ENCODE measurements at regions not wholly inside any gene's neighbourhood (a gene's known extent, or its start where the extent isn't known, plus 50 kb on each side); places are given as distances from the start of the nearest gene placed in this dataset.
"Not testable (repeated sequence)": the region's sequence is repeated elsewhere in the genome, so short reads cannot be mapped to it uniquely, and the experiment has no call there.

DNA sequence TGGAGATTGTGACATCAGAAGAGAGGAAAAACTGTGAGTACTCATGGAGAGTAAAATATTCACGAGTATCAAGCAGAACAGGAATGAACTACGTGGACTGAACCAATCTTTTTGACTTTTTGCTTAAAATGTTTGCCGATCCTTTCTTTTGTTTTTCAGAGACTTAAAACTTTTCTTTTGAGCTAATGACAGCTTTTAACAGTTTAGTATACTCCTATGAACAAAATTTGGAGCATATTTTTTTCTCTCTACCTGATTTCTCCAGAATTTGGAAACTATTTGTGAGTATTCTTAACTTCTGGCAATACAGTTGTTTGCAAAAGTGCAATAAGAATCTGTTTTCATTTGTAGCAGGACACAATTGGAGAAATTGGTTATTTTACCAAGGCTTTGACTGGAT, 786.3 kb downstream of the SORCS1 start:
- Histone ChIP-seq H3K27ac (ENCODE audit: low read depth, low read length) (no peak overlapping the region), H3K9me3 (ENCODE audit: control insufficient read depth in 2 of 3, low read length in 3 of 3) (no peaks in the 10 kb centered on the region), H3K4me3 (ENCODE audit: low read length) (no peak overlapping the region), H3K4me1 (ENCODE audit: control insufficient read depth in 2 of 2, insufficient read depth in 2 of 2, low read length in 2 of 2) (no peaks in the 10 kb centered on the region), H3K27me3 (ENCODE audit: control insufficient read depth in 2 of 2, insufficient read depth in 2 of 2, low read length in 2 of 2) (no peaks in the 10 kb centered on the region), H3K36me3 (ENCODE audit: control insufficient read depth in 2 of 3, insufficient read depth in 3 of 3, low read length in 3 of 3) (no peaks in the 10 kb centered on the region)
- ChIA-PET POLR2A (no interaction called here), CTCF (no interaction called here)
- H3K4me3 Mint-ChIP-seq: no peak overlapping the region
- DNase-seq (no peak), ATAC-seq (no peak)
- no peaks in the 10 kb centered on the region for H3K27me3 Mint-ChIP-seq
- peaks cover 0 to 24% (median 11%) of the 10 kb centered on the region in 11 donors for H3K9me3 Mint-ChIP-seq
- no peaks in the 10 kb centered on the region for H3K4me1 Mint-ChIP-seq
- intact Hi-C loops (cut with micrococcal nuclease): no loop called here
- H3K36me3 Mint-ChIP-seq: no peaks in the 10 kb centered on the region
- H3K27ac Mint-ChIP-seq: no peak overlapping the region

DNA sequence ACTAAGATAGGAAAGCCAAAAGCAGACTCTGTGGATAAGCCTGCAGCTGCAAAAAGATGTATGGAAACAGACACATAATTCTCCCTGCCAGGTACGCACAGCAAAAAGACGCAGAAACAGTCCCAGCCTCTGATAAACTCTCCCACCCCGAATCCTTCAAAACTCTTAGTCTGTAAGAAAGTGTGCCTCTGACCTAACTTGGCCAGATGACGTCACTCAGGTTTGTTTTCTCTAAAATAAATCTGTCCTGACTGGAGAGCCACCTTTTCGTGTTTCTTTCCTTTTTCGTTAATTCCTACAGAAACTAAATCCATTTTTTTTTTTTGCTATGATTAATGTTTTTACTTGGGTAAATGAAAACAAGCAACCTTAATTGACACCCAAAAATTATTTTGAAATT, 793.8 kb downstream of the SORCS1 start:
- intact Hi-C loops (cut with micrococcal nuclease): no loop called here
- Histone ChIP-seq H3K9me3 (ENCODE audit: control insufficient read depth in 2 of 3, low read length in 3 of 3) (no peaks in the 10 kb centered on the region), H3K4me1 (ENCODE audit: control insufficient read depth in 2 of 2, insufficient read depth in 2 of 2, low read length in 2 of 2) (no peaks in the 10 kb centered on the region), H3K36me3 (ENCODE audit: control insufficient read depth in 2 of 3, insufficient read depth in 3 of 3, low read length in 3 of 3) (no peaks in the 10 kb centered on the region), H3K27me3 (ENCODE audit: control insufficient read depth in 2 of 2, insufficient read depth in 2 of 2, low read length in 2 of 2) (no peaks in the 10 kb centered on the region), H3K4me3 (ENCODE audit: low read length) (no peak overlapping the region), H3K27ac (ENCODE audit: low read depth, low read length) (no peak overlapping the region)
- CTCF ChIA-PET: no interaction called here
- H3K4me1 Mint-ChIP-seq: no peaks in the 10 kb centered on the region
- no peak overlapping the region for H3K4me3 Mint-ChIP-seq
- H3K36me3 Mint-ChIP-seq: no peaks in the 10 kb centered on the region
- no peak overlapping the region for H3K27ac Mint-ChIP-seq
- H3K27me3 Mint-ChIP-seq: no peaks in the 10 kb centered on the region
- ATAC-seq (no peak), DNase-seq (no peak)
- POLR2A ChIA-PET: no interaction called here
- peaks cover 0 to 5% (median 2%) of the 10 kb centered on the region in 11 donors for H3K9me3 Mint-ChIP-seq

DNA sequence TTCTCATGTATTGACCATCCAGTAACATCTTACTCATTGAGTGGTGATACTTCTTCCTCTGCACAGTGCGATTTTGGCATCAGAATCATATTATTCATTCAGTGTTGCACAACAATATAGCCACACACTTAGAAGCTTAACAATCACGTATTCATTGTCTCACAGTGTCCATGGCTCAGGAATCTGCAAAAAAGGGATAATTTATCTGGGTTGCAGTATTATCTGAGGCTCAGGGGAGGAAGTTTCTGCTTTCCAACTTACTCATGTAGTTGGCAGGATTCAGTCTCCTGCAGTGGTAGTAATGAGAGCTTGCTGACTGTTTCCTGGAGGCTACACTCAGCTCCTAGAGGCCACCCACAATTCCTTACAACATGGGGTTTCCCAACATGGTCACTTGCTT, 803.6 kb downstream of the SORCS1 start:
- CTCF ChIA-PET: no interaction called here
- ATAC-seq (no peak), DNase-seq (no peak)
- Histone ChIP-seq H3K36me3 (ENCODE audit: control insufficient read depth in 2 of 3, insufficient read depth in 3 of 3, low read length in 3 of 3) (no peaks in the 10 kb centered on the region), H3K9me3 (ENCODE audit: control insufficient read depth in 2 of 3, low read length in 3 of 3) (no peaks in the 10 kb centered on the region), H3K4me3 (ENCODE audit: low read length) (no peak overlapping the region), H3K4me1 (ENCODE audit: control insufficient read depth in 2 of 2, insufficient read depth in 2 of 2, low read length in 2 of 2) (no peaks in the 10 kb centered on the region), H3K27me3 (ENCODE audit: control insufficient read depth in 2 of 2, insufficient read depth in 2 of 2, low read length in 2 of 2) (no peaks in the 10 kb centered on the region), H3K27ac (ENCODE audit: low read depth, low read length) (no peak overlapping the region)
- H3K27me3 Mint-ChIP-seq: no peaks in the 10 kb centered on the region
- H3K27ac Mint-ChIP-seq: no peak overlapping the region
- H3K36me3 Mint-ChIP-seq: no peaks in the 10 kb centered on the region
- POLR2A ChIA-PET: no interaction called here
- H3K9me3 Mint-ChIP-seq: peaks cover 0 to 5% (median 0%) of the 10 kb centered on the region in 11 donors
- no peaks in the 10 kb centered on the region for H3K4me1 Mint-ChIP-seq
- intact Hi-C loops (cut with micrococcal nuclease): no loop called here
- H3K4me3 Mint-ChIP-seq: no peak overlapping the region

DNA sequence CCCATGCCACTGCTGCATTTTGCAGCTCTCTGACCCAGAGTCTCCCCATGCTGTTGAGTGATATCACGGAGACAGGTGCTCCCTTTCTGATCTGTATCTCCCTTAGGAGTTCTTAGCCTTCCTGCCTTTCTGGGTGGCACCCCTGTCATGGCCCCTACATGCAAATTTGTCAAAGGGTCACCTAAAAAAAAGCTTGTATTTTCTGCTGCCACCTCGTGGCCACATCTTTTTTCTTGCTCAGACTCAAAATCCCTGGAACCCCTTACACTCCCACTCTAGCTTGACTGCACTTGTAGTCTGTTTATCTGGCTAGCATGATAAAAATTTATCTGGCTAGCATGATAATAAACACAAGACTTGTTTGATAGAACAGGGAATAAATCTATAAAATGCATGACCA, 809.1 kb downstream of the SORCS1 start:
- no peak for DNase-seq
- no peaks in the 10 kb centered on the region for H3K4me1 ChIP-seq (ENCODE audit: control insufficient read depth in 2 of 2, insufficient read depth in 2 of 2, low read length in 2 of 2)
- no peaks in the 10 kb centered on the region for H3K4me1 Mint-ChIP-seq
- no peaks in the 10 kb centered on the region for H3K36me3 Mint-ChIP-seq
- intact Hi-C loops (cut with micrococcal nuclease): no loop called here
- no peak overlapping the region for H3K4me3 Mint-ChIP-seq
- H3K27me3 ChIP-seq (ENCODE audit: control insufficient read depth in 2 of 2, insufficient read depth in 2 of 2, low read length in 2 of 2): no peaks in the 10 kb centered on the region
- POLR2A ChIA-PET: no interaction called here
- H3K36me3 ChIP-seq (ENCODE audit: control insufficient read depth in 2 of 3, insufficient read depth in 3 of 3, low read length in 3 of 3): no peaks in the 10 kb centered on the region
- no peak for ATAC-seq
- H3K9me3 Mint-ChIP-seq: peaks cover 0 to 4% (median 0%) of the 10 kb centered on the region in 11 donors
- H3K27ac ChIP-seq (ENCODE audit: low read depth, low read length): no peak overlapping the region
- H3K4me3 ChIP-seq (ENCODE audit: low read length): no peak overlapping the region
- no peaks in the 10 kb centered on the region for H3K9me3 ChIP-seq (ENCODE audit: control insufficient read depth in 2 of 3, low read length in 3 of 3)
- CTCF ChIA-PET: interaction anchor here (0.7 kb wide), 1 partner anchor 24 kb away, joined by 3 read pairs; no protein-coding TSS in a partner anchor
- no peaks in the 10 kb centered on the region for H3K27me3 Mint-ChIP-seq
- H3K27ac Mint-ChIP-seq: no peak overlapping the region

DNA sequence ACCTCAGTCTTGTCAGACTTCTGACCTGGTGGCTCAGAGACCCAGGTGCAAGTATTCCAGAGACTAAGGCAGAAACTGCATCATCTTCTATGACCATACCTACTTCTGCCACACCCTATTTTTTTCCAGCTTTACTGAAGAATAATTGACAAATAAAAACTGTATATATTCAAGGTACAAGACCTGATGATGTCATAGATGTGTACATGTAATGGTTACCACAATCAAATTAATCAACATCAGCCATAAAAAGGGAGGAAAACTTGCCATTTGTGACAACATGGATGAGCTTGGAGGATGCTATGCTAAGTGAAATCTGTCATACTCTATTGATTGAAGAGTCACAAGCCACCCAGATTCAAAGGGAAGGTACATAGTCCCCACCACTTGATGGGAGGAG, 815.6 kb downstream of the SORCS1 start:
- Histone ChIP-seq H3K36me3 (ENCODE audit: control insufficient read depth in 2 of 3, insufficient read depth in 3 of 3, low read length in 3 of 3) (no peaks in the 10 kb centered on the region), H3K4me3 (ENCODE audit: low read length) (no peak overlapping the region), H3K27me3 (ENCODE audit: control insufficient read depth in 2 of 2, insufficient read depth in 2 of 2, low read length in 2 of 2) (no peaks in the 10 kb centered on the region), H3K27ac (ENCODE audit: low read depth, low read length) (no peak overlapping the region), H3K4me1 (ENCODE audit: control insufficient read depth in 2 of 2, insufficient read depth in 2 of 2, low read length in 2 of 2) (no peaks in the 10 kb centered on the region), H3K9me3 (ENCODE audit: control insufficient read depth in 2 of 3, low read length in 3 of 3) (no peaks in the 10 kb centered on the region)
- ChIA-PET CTCF (no interaction called here), POLR2A (no interaction called here)
- Mint-ChIP-seq H3K27me3 (no peaks in the 10 kb centered on the region), H3K4me1 (no peaks in the 10 kb centered on the region), H3K9me3 (peaks cover 0 to 5% (median 0%) of the 10 kb centered on the region in 11 donors), H3K27ac (no peak overlapping the region), H3K36me3 (no peaks in the 10 kb centered on the region), H3K4me3 (no peak overlapping the region)
- no peak for ATAC-seq
- no peak for DNase-seq
- intact Hi-C loops (cut with micrococcal nuclease): no loop called here

DNA sequence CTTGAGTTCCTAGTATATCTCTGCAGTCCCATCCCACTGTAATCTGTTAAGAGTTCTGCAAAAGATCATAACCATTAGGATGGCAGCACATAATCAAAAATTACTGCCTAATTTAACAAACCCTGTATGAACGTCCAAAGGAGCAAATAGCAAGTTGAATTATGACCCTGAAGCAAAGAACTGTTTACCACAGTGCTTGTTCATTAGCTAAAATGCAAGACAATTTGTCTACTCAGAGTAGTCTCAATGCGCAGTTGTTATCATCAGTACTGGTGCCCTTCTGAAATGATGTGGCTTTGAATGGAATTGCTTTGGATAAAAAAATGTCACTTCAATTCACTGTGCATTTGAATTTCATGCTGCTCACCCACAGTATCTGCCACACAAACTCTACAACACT, 817.0 kb downstream of the SORCS1 start:
- no peaks in the 10 kb centered on the region for H3K4me1 Mint-ChIP-seq
- no peak overlapping the region for H3K4me3 Mint-ChIP-seq
- no peak for ATAC-seq
- Histone ChIP-seq H3K9me3 (ENCODE audit: control insufficient read depth in 2 of 3, low read length in 3 of 3) (no peaks in the 10 kb centered on the region), H3K27me3 (ENCODE audit: control insufficient read depth in 2 of 2, insufficient read depth in 2 of 2, low read length in 2 of 2) (no peaks in the 10 kb centered on the region), H3K27ac (ENCODE audit: low read depth, low read length) (no peak overlapping the region), H3K4me3 (ENCODE audit: low read length) (no peak overlapping the region), H3K36me3 (ENCODE audit: control insufficient read depth in 2 of 3, insufficient read depth in 3 of 3, low read length in 3 of 3) (no peaks in the 10 kb centered on the region), H3K4me1 (ENCODE audit: control insufficient read depth in 2 of 2, insufficient read depth in 2 of 2, low read length in 2 of 2) (no peaks in the 10 kb centered on the region)
- ChIA-PET CTCF (no interaction called here), POLR2A (no interaction called here)
- no peaks in the 10 kb centered on the region for H3K36me3 Mint-ChIP-seq
- intact Hi-C loops (cut with micrococcal nuclease): no loop called here
- H3K27me3 Mint-ChIP-seq: no peaks in the 10 kb centered on the region
- DNase-seq: no peak
- H3K27ac Mint-ChIP-seq: no peak overlapping the region
- peaks cover 0 to 5% (median 0%) of the 10 kb centered on the region in 11 donors for H3K9me3 Mint-ChIP-seq

DNA sequence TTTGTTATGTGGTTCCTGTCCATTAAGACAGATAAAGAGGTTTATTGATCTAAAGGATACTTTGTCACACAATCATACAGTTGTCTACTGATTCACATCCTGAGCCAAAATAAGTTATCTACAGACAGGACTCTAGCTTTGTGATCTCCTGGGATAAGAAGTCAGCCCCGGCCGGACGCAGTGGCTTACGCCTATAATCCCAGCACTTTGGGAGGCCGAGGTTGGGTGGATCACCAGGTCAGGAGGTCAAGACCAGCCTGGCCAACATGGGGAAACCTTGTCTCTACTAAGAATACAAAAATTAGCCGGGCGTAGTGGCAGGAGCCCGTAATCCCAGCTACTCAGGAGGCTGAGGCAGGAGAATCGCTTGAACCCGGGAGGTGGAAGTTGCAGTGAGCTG, 821.0 kb downstream of the SORCS1 start:
- H3K9me3 ChIP-seq (ENCODE audit: control insufficient read depth in 2 of 3, low read length in 3 of 3); intact Hi-C loops (cut with micrococcal nuclease); POLR2A ChIA-PET; ATAC-seq; H3K27ac ChIP-seq (ENCODE audit: low read depth, low read length); H3K9me3 Mint-ChIP-seq; CTCF ChIA-PET; H3K36me3 ChIP-seq (ENCODE audit: control insufficient read depth in 2 of 3, insufficient read depth in 3 of 3, low read length in 3 of 3); H3K4me3 ChIP-seq (ENCODE audit: low read length); H3K36me3 Mint-ChIP-seq; H3K4me3 Mint-ChIP-seq; H3K27me3 Mint-ChIP-seq; H3K4me1 ChIP-seq (ENCODE audit: control insufficient read depth in 2 of 2, insufficient read depth in 2 of 2, low read length in 2 of 2); H3K4me1 Mint-ChIP-seq; DNase-seq; H3K27me3 ChIP-seq (ENCODE audit: control insufficient read depth in 2 of 2, insufficient read depth in 2 of 2, low read length in 2 of 2); H3K27ac Mint-ChIP-seq: not testable (repeated sequence)

Measured in naive thymus-derived CD4-positive, alpha-beta T cell (primary cell).